ENCODE measurements at regions not wholly inside any gene's neighbourhood (a gene's known extent, or its start where the extent isn't known, plus 50 kb on each side); places are given as distances from the start of the nearest gene placed in this dataset.

DNA sequence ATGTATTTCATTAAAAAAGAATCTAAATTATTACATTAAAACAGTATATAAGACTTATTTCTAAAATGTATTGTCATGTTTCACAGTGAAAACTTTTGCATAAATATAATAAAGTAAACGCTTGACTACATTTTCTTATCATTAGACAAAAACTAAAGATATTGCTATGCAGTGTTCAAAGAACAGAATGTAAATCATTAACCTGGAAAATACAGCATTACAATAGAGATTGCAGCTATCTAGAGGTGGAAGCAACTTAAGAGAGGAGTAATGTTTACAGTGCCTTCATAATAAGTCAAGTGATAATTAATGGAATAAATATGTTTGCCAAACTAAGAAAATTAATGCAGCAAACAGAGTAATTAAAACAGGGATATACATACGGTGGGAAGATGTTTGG lies 940.9 kb downstream of the FSTL5 start:
- no peak for DNase-seq

DNA sequence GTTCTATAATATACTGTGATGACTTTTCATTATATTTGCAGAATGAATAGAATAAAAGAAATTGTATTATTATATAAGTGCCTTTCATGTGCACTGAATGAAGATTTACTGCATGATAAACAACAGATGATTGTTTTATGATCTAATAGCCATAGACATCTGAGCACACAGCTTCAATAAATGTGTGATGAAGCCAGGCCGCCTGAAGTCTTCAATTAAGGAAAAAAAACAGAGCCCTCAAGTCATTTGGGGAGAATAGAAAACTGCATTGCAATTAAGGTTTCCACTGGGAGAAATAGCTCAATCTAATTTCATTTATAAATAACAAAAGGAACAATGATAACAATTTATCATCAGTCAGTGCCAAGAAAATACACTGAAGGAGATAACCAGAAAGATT lies 955.2 kb downstream of the FSTL5 start:
- DNase-seq: no peak

DNA sequence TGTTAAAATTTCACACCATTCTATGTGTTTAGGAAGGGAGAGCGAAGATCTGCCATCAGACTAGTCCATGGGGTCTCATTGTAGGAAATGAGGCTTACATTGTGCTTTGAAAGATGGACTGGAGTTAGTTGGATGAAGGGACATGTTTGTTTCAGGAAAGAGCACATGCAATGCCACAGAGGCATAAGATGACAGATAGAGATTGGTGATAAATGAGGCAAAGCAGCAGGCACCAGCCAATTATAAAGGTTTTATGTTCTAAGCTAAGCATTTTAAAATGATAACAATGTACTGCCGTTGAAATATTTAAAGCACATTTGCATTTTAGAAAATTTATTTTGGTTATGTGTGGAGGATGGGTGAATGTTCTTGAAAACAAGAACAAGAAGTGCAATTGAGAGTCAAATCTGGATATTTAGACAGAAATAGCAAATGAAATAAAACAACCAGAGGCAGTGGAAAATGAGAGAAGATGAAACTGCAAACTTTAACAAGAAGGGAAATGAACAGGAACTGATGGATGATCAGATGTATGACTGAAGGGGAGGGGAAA lies 957.2 kb downstream of the FSTL5 start:
- DNase-seq: no peak

DNA sequence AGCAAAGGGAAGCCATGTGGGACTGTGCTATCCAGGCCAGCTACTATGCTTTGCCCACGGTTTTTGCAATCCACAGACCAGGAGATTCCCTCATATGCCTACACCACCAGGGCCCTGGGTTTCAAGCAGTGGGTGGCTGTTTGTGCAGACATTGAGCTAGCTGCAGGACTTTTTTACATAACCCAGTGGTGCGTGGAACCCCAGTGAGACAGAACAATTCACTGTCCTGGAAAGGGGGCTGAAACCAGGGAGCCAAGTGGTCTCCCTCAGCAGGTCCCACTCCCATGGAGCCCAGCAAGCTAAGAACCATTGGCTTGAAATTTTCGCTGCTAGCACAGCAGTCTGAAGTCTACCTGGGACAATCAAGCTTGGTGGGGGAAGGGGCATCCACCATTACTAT lies 959.9 kb downstream of the FSTL5 start:
- no peak for DNase-seq

DNA sequence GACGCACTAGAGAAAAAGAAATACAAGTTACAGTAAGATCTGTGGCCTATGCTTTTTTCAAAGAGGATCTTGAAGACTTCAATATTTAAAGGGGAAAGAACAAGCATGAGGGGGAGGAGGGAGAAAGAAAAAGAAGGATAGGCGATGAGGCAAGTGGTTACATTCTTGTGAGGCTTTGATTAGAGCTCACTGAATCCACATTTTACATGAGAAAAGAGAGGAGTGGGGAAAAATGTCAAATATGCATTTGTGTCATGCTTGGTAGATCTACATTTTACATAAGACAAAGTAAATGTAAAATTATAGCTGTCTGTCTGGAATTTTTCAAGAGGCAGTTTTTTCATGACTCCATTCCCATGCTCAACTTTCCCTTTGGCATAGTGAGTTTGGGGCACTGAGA lies 965.9 kb downstream of the FSTL5 start:
- no peak for DNase-seq

DNA sequence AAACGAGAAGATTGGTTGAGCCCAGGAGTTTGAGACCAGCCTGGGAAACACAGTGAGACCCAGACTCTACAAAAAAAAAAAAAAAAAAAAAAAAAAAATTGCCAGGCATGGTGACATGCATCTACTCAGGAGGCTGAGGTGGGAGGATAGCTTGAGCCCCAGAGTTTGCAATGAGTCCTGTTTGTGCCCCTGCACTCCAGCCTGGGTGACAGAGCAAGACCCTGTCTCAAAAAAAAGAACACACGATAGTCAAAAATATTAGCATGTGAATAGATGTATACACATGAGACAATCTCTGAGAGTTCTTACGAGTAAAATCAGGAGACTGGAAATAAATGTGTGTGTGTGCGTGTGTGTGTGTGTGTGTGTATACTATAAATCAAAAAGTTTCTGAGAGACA lies 966.3 kb downstream of the FSTL5 start:
- DNase-seq: no peak

DNA sequence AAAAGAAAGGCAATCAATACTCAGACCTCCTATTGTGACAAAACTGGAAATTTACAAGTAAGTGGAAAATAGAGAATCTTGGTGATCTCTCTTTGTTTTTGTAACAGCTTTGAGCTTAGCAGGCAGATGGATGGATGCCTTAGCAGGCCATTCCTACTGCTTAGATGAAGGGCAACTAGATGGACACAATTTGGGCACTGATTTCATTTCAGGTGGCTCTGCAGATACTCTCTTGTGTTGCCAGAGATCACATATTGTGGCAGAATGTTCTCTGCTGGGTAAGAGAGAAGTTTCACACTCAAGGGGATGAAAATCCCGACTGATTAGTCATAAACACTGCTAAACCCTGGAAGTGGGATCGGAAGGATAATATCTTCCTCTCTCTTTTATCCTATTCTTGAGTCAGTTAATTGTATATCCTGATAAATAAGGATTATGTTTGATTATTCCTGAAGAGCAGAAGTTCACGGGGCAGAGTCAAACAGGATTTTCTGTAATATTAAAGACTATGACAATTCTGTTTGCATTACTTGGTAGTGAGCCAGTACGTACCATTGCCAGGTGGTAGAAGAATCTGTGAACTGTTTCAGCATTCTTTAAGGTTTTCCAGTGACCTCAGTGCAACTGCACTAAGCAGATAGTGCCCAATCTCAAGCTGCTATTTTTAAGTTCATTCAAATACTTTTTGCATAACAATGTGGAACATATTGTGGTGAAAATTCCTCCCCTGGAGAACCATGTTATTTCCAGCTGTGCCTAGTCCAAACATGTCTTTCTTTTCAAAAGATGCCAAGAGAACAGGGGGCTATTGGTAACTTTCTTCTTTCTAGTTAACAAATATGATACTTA lies 974.3 kb downstream of the FSTL5 start:
- no peak for DNase-seq

DNA sequence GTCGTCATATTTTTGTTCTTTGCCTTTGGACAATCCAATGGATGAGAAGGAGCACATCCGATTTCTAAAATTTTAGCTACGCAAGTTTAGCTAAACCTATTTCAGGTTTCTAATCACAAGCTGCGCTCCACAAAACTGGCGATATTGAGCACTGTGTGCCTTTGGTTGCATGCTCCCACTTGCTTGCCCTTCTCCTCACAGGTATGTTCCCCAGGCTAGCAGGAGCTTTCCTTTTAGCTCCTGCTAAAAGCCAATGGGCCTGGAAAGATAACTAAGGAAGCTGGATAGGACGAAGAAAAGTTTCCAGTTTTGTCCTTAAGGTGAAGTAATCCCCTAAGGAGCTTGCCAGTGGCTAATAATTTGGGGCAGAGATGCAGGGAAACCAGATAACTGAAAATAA lies 975.2 kb downstream of the FSTL5 start:
- DNase-seq: no peak

DNA sequence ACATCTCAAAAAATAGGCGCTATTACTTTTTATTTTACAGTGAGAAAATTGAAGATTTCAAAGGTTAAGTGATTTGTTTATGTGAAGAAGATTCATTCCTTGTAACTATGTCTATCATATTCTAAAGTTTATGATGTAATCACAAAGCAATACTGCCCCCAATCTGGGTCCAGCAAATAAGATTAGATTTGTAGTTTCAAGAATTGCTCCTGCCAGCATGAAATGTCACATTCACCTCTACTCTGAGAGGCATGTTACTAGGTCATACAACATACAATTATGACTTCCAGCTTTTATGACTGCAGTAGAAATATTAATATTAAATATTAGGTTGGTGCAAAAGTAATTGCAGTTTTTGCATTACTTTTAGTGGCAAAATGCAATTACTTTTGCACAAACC lies 976.2 kb downstream of the FSTL5 start:
- no peak for DNase-seq

DNA sequence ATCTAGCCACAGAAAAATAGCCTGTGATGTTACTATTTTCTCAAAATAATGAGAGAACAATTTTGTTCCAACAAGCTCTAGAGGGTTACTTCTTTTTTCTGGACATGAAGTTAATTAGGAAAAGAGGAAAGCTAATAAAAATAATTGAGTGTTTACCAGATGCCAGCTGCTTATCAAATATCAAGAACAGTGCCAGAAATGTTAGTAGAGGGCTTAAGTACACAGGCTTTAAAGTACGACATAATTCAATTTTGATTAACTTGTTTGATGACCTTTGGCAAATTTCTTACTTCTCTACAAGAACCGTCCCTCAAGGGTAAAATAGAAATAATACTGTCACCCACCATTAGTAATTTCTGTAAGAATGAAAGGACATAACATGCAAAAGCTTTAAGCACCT lies 977.0 kb downstream of the FSTL5 start:
- no peak for DNase-seq

DNA sequence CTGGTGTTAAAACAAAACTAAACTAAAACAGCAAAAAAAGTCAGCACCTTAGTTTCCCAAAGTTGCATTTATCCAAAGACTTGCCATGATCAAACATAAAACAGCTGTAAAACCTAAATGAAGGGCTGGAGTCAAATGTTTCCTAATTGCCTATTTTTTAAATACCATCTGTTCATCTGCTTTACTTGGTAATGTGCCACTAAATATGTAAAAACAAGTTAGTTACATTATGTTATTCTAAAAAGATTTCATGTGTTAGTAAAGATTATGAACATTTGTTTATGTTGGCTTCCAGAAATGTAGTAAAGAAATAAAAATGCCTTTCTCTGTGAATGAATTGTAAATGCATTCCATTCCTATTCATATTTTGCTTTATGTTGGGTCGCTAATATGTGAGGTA lies 977.8 kb downstream of the FSTL5 start:
- no peak for DNase-seq

DNA sequence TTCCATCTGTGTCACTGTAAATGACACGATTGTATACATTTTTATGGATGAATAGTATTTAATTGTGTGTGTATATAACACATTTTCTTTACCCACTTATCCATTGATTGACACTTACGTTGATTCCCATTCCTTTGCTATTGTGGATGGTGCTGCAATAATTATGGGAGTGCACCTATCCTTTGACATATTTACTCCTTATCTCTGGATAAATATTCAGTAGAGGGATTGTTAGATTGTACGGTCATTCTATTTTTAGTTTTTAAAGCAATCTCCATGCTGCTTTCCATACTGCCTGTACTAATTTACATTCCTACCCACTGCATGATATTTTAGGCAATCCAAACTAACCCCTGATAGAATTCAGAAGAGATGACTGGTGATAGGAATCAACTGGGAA lies 980.1 kb downstream of the FSTL5 start:
- no peak for DNase-seq

DNA sequence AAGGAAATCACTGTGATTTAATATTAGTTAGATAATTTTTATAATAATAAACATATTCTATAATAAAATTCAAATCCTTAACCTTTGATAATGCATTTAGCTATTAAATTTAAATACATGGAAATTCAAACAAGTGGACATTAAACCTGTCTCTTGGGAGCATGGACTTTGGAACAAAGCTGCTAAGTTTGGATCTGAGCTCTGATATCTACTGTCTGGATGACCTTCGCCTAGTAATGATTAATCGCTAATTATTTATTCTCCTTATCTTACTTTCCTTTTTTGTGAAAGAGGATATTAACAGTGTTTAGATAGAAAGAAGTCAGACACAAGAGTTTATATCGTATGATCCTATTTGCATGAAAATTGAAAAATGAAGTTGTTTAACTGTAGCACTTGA lies 980.9 kb downstream of the FSTL5 start:
- no peak for DNase-seq

DNA sequence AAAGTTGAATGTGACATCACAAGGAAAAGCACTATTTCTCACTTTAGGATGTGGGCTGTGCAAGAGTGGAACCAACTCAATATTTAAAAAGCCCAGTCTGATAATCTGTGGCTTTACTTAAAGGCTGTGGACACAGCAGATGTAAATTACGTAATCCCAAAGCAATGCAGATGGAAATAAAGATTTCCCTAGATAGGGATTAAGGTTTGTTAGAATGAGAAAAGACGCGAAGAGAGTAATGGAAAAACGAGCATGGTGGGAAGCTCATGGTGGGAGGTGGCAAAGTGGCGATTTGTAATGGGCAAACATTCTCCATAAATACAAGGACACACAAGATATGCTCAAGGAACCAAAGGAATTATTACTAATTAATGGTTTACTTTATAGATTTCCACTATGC lies 985.5 kb downstream of the FSTL5 start:
- no peak for DNase-seq

DNA sequence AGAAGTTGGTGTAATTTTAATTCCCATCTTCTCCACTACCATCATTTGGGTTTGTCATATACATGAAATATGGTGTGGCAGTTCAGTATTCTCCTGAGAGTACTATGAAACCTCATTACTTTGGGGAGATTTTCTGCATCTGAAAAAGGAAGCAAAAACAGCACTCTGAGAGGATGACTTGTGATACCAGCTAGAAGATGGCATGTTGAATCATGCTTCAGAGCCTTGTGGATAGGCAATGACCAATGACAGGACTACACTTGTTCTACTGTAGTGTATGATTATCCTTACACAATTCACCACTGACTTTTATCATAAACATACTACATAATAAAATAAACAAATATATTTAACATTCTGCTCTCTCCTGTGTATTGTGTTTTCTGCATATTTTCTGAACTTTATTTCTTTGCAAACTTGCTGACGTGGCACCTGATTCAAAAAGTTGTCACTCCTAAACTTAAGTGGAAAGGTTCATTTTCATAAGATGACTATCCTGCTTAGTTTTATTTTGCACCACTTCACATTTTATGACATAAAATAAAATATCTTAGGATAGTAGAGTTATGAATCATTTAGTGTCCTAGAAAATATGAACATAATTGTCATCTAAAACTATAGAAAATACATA lies 991.3 kb downstream of the FSTL5 start:
- DNase-seq: no peak

DNA sequence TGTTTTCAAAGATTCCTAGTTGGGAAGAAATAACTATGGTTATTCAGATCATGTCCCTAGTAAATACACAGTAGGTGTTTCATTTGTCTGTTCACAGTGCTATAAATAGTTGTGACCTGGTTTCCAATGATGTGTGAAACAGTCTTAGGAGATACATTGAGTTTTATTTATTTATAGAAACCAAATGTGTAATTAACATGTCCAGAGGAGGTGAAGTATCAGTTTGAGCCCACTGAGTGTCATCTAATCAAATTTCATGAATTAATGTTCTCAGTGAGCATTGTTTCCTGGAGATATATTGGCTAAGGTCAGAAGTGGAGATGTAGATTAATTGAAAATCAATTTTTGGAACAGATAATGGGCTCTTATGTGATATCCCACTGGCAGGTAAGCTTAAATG lies 996.3 kb downstream of the FSTL5 start:
- no peak for DNase-seq

DNA sequence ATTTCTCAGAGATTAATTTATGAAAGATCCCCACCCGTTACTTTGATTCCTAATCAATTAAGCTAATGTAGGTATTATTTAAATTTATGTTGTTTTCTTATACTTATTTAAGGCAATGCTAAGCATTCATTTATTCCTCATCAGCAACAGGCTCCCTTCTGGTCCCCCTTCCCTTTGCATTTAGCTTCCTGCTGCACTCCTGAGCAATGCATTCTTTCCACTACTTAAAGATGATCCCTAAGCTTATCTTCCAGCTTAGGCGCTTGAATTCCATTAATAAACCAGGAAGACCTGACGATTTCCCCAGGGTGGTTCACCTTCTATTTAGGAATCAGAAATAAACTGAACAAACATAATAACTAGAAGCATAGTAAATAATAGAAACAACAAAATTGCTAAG lies 1003.1 kb downstream of the FSTL5 start:
- DNase-seq: no peak

DNA sequence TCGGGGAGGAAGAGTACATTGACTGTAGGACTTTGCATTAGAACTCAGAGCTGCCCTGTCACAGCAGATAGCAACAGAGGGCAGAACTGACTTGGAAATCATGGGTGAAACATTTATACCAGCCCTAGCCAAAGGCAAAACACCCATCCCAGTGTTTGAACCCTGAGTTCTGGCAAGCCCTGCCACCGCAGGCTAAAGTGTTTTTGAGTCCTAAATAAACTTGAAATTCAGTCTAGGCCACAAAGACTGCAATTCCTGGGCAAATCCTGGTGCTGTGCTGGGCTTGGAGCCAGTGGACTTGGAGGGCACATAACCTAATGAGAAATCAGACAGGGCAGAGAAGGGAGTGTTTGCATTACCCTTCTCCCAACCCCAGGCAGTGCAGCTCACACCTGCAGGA lies 1015.7 kb downstream of the FSTL5 start:
- no peak for DNase-seq

DNA sequence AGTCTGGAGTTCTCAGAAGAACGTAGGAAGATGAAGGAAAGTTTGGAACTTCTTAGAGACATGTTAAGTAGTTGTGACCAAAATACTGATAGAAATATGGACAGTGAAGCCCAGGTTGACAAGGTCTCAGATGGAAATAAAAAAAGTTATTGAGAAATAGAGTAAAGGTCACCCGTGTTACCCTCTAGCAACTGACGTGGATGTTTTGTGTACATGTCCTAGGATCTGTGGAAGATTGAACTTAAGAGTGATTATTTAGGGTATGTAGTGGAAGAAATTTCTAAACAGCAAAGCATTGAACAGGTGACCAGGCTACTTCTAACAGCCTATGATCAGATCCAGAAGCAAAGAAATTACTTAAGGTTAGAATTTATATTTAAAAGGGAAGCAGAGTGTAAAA lies 1020.4 kb downstream of the FSTL5 start:
- DNase-seq: no peak

DNA sequence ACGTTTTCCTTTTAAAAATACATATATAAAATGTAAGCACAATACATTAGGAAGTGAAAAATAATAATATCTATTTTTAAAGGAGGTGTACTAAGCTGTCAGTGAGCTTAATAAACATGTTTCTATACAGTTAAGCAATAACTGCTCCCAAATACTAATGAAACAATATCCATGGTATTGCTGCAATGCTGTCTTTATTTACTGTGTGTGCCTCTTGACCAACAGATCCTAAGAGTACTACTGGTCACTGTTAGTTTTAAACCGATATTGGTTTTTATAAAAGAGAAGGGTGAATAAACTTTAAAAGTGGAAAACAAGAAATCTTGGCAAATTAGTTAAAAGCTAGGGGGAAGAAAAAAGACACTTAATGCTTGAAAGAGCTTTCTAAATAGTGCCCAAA lies 1029.0 kb downstream of the FSTL5 start:
- DNase-seq: no peak

DNA sequence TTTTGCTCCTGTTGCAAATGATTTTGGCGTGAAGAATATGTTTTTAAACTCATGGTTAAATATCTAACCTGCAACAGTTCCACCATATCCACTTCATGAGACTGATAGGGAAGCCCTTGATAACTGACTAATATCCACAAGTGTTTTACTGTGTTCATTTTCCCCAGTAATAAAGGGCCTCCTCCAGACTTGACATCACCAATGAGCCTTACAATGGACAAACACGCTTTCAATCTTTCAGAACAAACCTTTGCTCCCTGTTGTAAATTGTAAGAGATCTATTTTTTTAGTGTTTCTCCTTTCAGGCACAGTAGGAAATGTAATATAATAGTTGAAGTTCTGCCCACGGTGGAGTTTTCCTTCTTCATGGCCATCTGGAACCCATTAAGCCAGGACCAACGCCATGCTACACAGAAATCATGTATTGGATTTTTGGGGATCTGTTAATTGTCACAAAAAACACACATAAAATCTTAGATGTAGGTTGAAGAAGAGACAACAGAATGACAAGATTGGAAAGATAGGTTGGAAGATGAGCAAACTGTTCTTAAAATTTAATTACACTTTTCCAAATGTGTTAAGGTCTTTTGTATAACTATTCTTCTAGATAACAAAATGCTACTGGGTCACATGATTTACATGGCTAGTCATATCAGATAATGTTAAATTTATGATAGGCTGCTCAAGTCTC lies 1030.1 kb downstream of the FSTL5 start:
- DNase-seq: no peak

DNA sequence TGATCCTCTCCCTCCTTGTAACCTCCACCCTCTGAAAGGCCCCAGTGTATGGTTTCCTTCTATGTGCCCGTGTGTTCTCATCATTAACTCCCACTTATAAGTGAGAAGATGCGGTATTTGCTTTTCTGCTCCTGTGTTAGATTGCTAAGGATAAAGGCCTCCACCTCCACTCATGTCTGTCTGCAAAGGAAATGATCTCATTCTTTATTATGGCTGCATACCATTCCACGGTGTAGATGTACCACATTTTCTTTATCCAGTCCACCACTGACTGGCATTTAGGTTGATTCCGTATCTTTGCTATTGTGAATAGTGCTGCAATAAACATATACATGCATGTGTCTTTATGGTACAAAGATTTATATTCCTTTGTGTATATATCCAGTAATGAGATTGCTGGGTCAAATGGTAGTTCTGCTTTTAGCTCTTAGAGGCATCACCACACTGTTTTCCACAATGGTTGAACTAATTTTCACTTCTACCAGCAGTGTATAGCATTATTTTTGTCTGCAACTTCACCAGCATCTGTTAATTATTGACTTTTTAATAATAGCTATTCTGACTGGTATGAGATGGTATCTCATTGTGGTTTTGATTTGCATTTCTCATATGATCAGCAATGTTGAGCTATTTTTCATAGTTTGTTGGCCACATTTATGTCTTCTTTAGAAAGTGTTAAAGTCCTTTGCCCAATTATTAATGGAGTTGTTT lies 1030.9 kb downstream of the FSTL5 start:
- no peak for DNase-seq

DNA sequence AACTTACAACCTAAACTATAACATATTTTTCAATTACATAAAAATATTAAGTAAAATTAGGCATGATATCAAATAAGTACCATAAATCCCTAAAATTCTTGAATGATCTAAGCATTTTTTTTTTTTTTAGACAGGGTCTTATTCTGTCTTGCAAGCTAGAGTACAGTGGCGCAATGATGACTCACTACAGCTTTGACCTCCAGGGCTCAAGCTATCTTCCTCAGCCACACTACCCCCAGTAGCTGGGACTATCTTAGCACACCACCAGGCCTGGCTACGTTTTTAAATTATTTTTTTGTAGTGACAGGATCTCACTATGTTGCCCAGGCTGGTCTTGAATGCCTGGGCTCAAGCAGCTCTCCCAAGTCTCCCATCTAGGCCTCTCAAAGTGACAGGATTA lies 1042.3 kb downstream of the FSTL5 start:
- no peak for DNase-seq
